Fibroblast of the aortic adventitia (primary cell): ENCODE measurements at regions not wholly inside any gene's neighbourhood (a gene's known extent, or its start where the extent isn't known, plus 50 kb on each side); places are given as distances from the start of the nearest gene placed in this dataset.

Experiments used
- DNase-seq: peaks from one replicate; pipeline ENCODE4 v3.0.0-alpha.2; 2010; ENCODE audit warnings: low read depth
- H3K4me3 ChIP-seq: 2 replicates; pipeline ENCODE4 v1.5.1; 2011; ENCODE audit warnings: low read depth, mild to moderate bottlenecking, control low read depth, low read length, moderate library complexity
- TF ChIP-seq, protein P1 (sequence below): IDR thresholded peaks from 2 replicates; pipeline ENCODE4 v1.5.1; 2011; ENCODE audit warnings: mild to moderate bottlenecking, low read length, control low read depth, inconsistent platforms; ENCODE audit not compliant: insufficient read depth

DNA sequence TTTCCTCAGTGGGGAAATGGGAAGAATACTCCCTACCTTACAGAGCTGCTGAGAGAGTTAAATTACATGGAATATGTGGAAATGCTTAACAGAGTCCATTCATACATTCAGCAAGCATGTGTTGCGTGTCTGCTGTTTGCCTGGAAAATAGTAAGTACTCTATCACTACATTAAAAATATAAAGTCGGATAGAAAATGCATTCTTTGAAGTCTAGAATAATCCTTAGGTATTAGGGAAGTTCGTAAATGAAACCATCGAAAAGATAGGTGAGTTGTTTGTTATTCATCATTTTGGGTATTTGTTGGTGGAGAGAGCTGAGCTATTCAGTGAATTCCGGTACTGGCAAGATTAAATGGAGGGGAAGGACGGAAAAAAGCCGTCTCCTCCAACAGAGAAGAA is 200.1 kb downstream of the OPA1 start:
- no peak for DNase-seq
- no peak overlapping the region for H3K4me3 ChIP-seq
- TF ChIP-seq, protein P1, sequence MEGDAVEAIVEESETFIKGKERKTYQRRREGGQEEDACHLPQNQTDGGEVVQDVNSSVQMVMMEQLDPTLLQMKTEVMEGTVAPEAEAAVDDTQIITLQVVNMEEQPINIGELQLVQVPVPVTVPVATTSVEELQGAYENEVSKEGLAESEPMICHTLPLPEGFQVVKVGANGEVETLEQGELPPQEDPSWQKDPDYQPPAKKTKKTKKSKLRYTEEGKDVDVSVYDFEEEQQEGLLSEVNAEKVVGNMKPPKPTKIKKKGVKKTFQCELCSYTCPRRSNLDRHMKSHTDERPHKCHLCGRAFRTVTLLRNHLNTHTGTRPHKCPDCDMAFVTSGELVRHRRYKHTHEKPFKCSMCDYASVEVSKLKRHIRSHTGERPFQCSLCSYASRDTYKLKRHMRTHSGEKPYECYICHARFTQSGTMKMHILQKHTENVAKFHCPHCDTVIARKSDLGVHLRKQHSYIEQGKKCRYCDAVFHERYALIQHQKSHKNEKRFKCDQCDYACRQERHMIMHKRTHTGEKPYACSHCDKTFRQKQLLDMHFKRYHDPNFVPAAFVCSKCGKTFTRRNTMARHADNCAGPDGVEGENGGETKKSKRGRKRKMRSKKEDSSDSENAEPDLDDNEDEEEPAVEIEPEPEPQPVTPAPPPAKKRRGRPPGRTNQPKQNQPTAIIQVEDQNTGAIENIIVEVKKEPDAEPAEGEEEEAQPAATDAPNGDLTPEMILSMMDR: no peak

DNA sequence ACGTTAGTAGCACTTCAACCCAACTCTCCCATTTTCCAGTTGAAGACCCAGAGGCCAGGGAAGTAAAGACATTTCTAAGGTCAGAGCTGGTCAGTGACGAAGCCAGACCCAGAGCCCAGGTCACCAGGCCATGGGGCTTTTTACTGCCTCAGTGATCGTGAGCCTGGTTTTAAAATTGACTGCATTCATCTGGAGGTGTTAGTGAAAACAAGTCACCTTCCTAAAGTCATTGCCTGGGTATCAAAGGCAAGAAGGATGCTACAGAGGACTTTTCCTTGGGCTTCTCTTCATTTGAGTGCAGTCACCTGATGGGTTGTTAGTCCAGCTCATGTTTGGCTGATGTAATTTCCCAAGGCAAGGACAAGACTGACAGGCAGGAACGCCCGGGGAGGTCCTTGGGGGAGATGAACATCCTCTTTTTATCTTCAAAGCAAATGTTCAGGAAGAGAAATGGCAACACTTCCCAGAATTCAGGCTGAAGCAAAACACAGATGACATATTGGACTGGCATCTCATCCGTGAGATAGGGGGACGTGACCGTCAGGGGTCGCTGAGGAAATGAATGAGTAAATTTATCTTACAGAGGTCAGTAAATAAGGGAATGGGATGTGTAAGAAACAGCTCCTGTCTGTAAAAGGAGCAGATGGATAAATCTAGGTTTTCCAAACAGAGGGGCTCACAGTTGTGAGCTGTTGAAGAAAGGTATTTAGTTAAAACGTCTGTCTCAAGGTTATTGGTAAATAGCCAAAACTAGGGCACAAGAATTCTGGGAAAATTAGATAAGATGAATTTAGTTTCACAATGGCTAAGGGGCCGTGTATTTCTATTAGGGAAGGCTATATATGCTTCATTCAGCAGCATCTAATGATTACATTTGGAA is 201.2 kb downstream of the OPA1 start:
- TF ChIP-seq, protein P1: no peak
- H3K4me3 ChIP-seq: no peak overlapping the region
- DNase-seq: no peak

DNA sequence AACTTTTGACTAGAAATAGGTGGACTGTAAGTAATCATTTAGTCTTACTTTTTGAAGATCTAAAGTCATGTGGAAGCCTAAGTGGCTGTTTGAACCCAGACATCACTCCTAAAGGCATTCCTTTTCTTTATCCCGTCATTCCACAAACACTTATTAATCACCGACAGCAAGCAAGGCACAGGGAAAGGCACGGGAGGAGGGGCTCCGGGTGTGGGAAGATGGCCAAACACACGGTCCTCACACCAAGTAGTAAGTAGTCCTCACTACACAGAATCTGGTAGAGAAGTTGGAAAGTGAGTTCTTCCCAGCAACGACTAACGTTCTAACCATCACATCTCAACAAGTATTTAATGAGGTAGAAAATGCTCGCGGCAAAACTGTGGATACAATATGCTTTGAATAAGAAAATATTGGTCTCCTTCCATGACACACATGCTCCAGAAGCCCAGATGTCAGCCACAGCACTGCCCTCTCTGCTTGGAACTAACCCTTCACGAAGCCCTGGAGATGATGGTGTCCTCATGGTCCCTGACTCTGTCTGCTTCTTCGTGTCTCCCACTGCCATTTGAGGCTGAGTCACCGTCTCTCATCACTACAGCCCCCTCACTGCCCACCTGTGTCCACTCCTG is 202.2 kb downstream of the OPA1 start:
- TF ChIP-seq, protein P1: no peak
- no peak for DNase-seq
- H3K4me3 ChIP-seq: no peak overlapping the region

DNA sequence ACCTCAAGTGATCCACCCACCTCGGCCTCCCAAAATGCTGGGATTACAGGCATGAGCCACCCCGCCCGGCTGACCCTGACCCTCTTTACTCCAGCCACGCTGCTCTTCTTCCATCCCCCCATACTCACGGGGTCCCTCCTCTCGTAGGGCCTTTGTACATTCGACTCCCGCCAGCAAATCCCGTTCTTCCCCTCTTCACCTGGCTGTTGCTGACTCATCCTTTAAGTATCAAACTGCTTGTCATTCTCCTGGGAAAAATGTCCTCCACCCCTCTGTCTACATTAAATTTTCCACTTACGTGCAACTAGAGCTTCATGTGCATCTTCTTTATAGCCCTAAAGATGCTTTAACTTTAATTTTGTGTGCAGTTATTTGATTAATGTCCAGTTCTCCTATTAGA is 203.1 kb downstream of the OPA1 start:
- no peak for DNase-seq
- H3K4me3 ChIP-seq: no peak overlapping the region
- TF ChIP-seq, protein P1: no peak

DNA sequence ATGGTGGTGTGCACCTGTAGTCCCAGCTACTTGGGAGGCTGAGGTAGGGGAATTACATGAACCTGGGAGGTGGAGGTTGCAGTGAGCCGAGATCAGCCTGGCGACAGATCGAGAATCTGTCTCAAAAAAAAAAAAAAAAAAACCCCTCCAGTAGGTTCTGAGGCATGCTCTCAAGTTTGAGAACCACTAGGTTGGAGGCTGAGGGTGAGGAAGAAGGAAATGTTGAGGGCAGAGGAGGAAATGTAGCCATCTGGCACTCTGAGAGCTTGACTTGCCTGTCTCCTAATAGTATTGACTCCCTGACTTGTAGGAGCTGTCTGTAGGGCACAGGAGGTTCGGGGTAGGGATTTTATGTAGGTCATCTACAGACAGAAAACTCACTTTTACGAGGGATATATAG is 204.6 kb downstream of the OPA1 start:
- DNase-seq: no peak
- TF ChIP-seq, protein P1: no peak
- H3K4me3 ChIP-seq: no peak overlapping the region

DNA sequence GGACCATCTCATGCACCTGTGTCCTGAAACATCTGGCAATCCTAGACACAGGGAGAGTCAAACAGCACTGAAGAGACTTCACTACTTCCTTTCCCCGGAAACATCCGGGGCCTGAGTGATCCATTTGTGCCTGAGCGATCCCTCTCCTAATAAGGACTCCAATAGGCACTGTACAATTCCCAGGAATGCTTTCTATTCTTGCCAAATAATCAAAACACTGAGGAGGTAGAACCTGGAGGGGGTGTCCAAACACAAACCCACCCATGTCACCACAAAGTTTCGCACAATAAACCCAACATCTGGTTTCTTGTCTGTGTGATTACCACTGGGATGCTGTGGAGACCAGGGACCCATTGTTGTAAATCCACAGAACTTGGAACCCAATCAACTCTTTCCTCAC is 205.0 kb downstream of the OPA1 start:
- H3K4me3 ChIP-seq: no peak overlapping the region
- TF ChIP-seq, protein P1: no peak
- DNase-seq: no peak
